NCI-H1048 (cell line): ENCODE measurements at regions not wholly inside any gene's neighbourhood (a gene's known extent, or its start where the extent isn't known, plus 50 kb on each side); places are given as distances from the start of the nearest gene placed in this dataset.

Experiments used
- DNase-seq: peaks from one replicate; lab custom pipeline; 2025; lab: John Stamatoyannopoulos, UW

GRCh38 chr10:3852147-3852904, 67.3 kb upstream of the KLF6 start:
- DNase-seq: no peak

DNA sequence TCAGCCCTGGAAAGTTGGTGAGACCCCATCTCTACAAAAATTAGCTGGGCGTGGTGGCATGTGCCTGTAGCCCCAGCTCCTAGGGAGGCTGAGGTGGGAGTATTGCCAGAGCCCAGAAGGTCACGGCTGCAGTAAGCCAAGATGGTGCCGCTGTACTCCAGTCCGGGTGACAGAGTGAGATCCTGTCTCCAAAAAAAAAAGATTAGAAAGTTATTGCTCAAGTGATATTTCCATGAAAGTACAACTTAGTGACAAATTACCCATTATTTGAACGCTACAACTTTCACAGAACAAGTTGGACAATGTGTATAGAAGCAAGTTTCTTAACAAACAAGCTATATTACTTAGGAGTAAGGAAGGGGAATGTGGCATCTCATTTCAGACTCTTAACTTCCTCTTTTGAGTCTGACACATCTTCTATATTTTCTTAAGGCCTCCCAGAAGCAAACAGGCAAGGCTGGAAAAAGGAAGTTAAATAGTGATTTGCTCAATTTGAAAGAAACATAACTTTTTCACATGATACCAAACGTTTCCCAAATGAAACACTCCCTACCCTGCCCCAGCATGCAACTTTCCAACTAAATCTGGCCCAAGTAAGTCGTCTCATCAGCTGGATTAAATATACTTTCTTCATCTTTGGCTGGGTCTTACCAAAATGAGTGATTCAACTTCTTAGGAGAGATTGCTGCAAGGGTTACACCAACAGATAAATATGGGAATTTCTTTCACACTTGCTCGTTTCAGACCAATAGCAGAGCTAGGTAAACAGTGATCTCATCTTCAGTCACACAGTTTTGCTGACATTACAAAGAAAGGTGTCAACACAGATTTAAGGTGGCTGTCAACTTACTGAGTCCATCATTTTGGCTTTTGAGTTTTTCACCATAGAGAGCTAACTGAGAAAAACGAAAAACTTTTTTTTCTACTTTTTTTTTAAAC, 66.3 kb upstream of the KLF6 start:
- no peak for DNase-seq

GRCh38 chr10:3848775-3849635, 64.0 kb upstream of the KLF6 start:
- no peak for DNase-seq

GRCh38 chr10:3848005-3848774, 63.2 kb upstream of the KLF6 start:
- no peak for DNase-seq

GRCh38 chr10:3846736-3847135, 61.7 kb upstream of the KLF6 start:
- DNase-seq: no peak

DNA sequence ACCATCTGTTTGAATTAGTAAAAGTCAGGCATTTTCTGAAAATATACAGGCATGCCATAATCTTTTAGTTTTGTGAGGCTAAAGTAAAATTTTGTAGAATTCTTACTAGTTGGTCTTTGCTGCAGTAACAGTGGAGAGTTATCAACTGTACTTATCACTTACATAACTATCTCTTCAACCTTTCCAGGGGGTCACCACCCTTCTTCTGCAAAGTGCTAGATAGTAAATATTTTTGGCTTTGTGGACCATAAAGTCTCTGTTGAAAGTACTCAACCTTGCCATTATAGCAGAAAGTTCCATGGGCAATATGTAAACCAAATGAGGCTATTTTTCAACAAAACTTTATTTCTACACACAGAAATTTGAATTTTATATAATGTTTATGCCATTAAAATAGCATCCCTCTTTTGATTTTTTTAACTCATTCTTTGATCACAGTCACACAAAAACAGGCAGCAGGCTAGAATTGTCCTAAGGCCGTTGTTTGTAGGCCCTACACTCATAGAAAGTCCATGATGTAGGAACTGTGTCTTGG, 59.5 kb upstream of the KLF6 start:
- DNase-seq: no peak

GRCh38 chr10:3838460-3839437, 53.7 kb upstream of the KLF6 start:
- no peak for DNase-seq

- no peak for DNase-seq
These were observed 52.8 kb upstream of the KLF6 start for GRCh38 chr10:3837647-3838459.

DNA sequence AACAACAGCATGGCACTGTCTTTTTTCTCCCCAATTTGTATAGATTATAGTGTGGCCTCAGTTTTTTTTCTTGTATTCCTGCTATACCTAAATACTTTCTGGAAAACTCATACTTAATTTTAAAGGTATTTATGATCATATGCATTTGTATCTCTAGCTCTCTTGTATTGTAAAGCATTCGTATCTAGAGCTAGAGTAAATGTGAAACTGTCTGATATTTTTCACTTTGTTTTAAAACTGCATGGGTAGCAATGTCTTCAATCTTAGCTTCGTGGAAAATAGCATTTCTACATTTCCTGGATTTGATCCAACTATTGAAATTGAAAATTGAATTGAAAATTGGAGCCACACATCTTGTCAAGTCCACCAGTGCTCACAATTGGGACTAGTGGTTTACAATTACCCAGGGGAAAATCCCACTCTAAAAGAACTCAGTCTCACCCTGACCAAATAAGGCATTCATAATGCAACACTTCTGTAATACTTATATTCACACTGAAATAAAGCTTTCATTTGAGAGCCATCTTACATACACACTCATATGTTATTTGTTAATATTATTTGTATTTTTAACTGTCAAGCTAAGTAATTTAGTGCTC, 51.3 kb upstream of the KLF6 start:
- no peak for DNase-seq

GRCh38 chr10:3835770-3836169, 50.8 kb upstream of the KLF6 start:
- no peak for DNase-seq

GRCh38 chr10:3834947-3835346, 49.9 kb upstream of the KLF6 start:
- no peak for DNase-seq
